SK-N-MC (cell line): ENCODE measurements at regions not wholly inside any gene's neighbourhood (a gene's known extent, or its start where the extent isn't known, plus 50 kb on each side); places are given as distances from the start of the nearest gene placed in this dataset.

Experiments
- EZH2 ChIP-seq: fragments of 200-600 bp; sonication (generic); IDR thresholded peaks from one replicate; pipeline ENCODE4 v1.6.1; 2017; ENCODE audit warnings: antibody characterized with exemption
- POLR2AphosphoS5 ChIP-seq: IDR thresholded peaks from 2 replicates; pipeline ENCODE4 v1.6.1; 2012; ENCODE audit warnings: mild to moderate bottlenecking, low read depth, low read length, borderline replicate concordance

DNA sequence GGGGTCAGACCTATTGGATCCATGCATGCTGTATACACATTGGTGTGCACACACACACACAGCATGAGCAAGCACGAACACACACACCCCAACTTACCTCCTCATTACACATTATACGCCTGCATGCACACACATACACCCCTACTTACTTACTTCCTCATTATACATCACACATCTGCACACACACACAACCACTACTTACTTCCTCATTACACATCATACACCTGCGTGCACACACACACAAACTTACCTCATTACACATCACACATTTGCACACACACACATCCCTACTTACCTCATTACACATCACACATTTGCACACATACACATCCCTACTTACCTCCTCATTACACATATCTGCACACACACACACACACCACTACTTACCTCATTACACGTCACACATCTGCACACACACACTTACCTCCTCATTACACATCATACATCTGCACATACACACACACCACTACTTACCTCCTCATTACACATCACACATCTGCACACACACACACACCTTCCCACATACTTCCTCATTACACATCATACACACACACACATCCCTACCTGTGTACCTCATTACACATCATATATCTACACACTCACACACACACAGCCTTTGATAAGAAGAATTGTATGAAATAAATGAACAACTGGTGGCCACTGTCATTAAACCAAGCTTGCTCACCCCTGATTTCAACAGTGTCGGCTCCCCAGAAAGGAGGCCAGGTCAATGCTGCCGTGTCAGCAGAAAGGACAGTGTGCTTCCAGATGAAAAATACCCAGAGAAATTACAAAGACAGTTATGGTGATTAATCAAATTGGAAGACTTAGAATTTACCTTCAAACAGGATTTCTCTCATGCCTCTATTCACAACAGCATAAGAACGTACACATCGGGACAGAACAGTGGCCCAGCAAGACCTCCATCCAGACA is 117.8 kb downstream of the SETD4 start:
- no peak for TF ChIP-seq EZH2
- no peak for TF ChIP-seq POLR2AphosphoS5
